Stomach (tissue), 4 donors: ENCODE measurements at regions not wholly inside any gene's neighbourhood (a gene's known extent, or its start where the extent isn't known, plus 50 kb on each side); places are given as distances from the start of the nearest gene placed in this dataset.

Source experiments
- POLR2A ChIP-seq, 4 donors: fragments of 450-650 bp; IDR thresholded peaks; one replicate each; pipeline ENCODE4 v1.6.1; 2016; ENCODE audit warnings: antibody characterized with exemption in 4 of 4, control low read depth in 2 of 4, mild to moderate bottlenecking in 1 of 4, moderate library complexity in 1 of 4
- TF ChIP-seq, protein P1 (sequence below), 7 experiments: fragments of 450-650 bp in 4 of 7; fragments of 200-600 bp in 3 of 7; sonication (generic) in 3 of 7; IDR thresholded peaks; one replicate each; pipeline ENCODE4 v1.5.1; 2016 to 2019; ENCODE audit warnings: antibody characterized with exemption in 7 of 7, control low read depth in 2 of 7, mild to moderate bottlenecking in 1 of 7

DNA sequence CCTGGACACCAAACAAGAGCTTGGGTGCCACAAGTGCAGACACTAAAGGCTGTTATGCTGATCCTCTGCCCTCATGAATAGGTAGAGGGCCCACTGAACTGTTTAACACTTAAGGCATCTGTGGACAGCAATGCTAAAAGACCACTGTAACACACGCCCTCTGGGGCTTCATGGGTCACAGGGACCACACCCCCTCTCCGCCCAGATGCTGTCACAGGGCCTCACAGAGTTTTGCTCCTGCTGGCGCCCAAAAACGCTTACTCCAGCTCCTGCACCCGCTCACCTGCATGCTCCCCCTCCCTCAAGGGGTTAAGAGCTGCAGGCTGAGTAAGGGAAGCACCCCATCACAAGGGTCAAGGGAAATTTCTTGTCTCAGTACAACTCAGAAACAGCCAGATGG lies 141.8 kb upstream of the NUDT4 start:
- TF ChIP-seq, protein P1, sequence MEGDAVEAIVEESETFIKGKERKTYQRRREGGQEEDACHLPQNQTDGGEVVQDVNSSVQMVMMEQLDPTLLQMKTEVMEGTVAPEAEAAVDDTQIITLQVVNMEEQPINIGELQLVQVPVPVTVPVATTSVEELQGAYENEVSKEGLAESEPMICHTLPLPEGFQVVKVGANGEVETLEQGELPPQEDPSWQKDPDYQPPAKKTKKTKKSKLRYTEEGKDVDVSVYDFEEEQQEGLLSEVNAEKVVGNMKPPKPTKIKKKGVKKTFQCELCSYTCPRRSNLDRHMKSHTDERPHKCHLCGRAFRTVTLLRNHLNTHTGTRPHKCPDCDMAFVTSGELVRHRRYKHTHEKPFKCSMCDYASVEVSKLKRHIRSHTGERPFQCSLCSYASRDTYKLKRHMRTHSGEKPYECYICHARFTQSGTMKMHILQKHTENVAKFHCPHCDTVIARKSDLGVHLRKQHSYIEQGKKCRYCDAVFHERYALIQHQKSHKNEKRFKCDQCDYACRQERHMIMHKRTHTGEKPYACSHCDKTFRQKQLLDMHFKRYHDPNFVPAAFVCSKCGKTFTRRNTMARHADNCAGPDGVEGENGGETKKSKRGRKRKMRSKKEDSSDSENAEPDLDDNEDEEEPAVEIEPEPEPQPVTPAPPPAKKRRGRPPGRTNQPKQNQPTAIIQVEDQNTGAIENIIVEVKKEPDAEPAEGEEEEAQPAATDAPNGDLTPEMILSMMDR (IDR thresholded peaks at IDR 0.05) = no peak
- no peak for TF ChIP-seq POLR2A (IDR thresholded peaks at IDR 0.05)
